Mammary epithelial cell (primary cell): ENCODE measurements at regions not wholly inside any gene's neighbourhood (a gene's known extent, or its start where the extent isn't known, plus 50 kb on each side); places are given as distances from the start of the nearest gene placed in this dataset.

ENCODE experiments used
- CTCF ChIP-seq, 2 donors: IDR thresholded peaks in 1 of 2; conservative IDR thresholded peaks in 1 of 2; 2 replicates each; pipeline ENCODE4 v1.5.1; 2011 to 2012; ENCODE audit warnings: inconsistent platforms in 2 of 2, low read length in 2 of 2, mild to moderate bottlenecking in 2 of 2, control low read depth in 1 of 2, low read depth in 1 of 2; ENCODE audit not compliant: insufficient read depth in 1 of 2; ENCODE audit errors: extremely low read depth in 1 of 2
- EZH2 ChIP-seq: IDR thresholded peaks from 2 replicates; pipeline ENCODE4 v1.6.1; 2012; ENCODE audit warnings: low read length, inconsistent platforms, borderline replicate concordance

GRCh38 chr2:189273734-189274133 is 94.2 kb upstream of the COL5A2 start:
- TF ChIP-seq EZH2 (no peak), CTCF (conservative IDR thresholded peaks at IDR 0.05 in 1 of 2, IDR thresholded peaks at IDR 0.05 in 1 of 2; ENCODE audit: extremely low read depth in 1 of 2, insufficient read depth in 1 of 2, low read depth in 1 of 2, low read length in 2 of 2) (no peak)
